GM06990 (cell line): ENCODE measurements at regions not wholly inside any gene's neighbourhood (a gene's known extent, or its start where the extent isn't known, plus 50 kb on each side); places are given as distances from the start of the nearest gene placed in this dataset.

Experiments
- DNase-seq: peaks from one replicate; pipeline ENCODE4 v3.0.0-alpha.2; 2011; ENCODE audit not compliant: insufficient read length; ENCODE audit errors: extremely low read depth
- H3K27me3 ChIP-seq: replicated peaks from 2 replicates; pipeline ENCODE4 v1.6.0; 2011; ENCODE audit warnings: low read length; ENCODE audit not compliant: control insufficient read depth, insufficient read depth
- H3K36me3 ChIP-seq: 2 replicates; pipeline ENCODE4 v1.5.1; 2011; ENCODE audit warnings: low read length; ENCODE audit not compliant: control insufficient read depth, insufficient read depth
- H3K4me3 ChIP-seq: replicated peaks from 2 replicates; pipeline ENCODE4 v1.5.1; 2011; ENCODE audit warnings: low read depth, mild to moderate bottlenecking, control low read depth, low read length
- TF ChIP-seq, protein P1 (sequence below): IDR thresholded peaks from 2 replicates; pipeline ENCODE4 v1.5.1; 2011; ENCODE audit warnings: low read length, control low read depth, mild to moderate bottlenecking, inconsistent platforms; ENCODE audit not compliant: insufficient read depth, poor library complexity, severe bottlenecking

DNA sequence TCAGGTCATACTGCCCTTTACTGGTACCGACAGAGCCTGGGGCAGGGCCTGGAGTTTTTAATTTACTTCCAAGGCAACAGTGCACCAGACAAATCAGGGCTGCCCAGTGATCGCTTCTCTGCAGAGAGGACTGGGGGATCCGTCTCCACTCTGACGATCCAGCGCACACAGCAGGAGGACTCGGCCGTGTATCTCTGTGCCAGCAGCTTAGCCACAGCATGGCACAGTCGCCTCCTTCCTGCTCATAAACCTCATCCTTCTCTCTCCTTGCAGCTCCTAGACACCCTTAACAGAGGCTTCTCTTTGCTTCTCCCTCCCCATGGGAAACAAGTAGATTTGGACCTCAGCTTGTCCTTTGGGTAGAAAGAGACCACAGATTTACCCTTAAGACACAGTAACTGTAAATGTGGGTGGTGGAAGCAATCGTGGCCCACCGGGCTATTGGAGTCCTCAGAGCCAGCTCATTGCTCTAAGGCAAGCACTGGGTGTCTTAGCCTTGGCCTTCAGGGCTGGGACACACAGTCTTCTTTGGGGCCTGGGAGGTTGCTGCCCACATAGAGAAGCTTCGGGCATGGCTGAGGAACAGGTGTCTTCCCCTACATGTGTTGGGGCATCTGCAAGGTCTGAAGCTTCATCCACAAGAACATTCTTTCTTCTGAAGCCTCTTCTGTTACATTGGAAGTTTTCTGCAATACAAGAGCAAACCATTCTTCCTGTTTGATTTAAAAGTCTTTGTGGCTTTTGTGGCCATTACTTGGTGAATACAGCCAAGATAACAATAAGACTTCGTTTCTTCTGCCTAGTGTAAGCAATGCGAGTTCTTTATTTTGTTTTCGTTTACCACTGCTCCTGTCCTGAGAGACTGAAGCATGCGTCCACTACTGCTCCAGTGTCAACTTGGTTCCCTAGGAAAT is 95.5 kb upstream of the PRSS58 start:
- no peak for DNase-seq
- Histone ChIP-seq H3K36me3 (no peaks in the 10 kb centered on the region), H3K4me3 (no peak overlapping the region), H3K27me3 (no peaks in the 10 kb centered on the region)
- TF ChIP-seq, protein P1, sequence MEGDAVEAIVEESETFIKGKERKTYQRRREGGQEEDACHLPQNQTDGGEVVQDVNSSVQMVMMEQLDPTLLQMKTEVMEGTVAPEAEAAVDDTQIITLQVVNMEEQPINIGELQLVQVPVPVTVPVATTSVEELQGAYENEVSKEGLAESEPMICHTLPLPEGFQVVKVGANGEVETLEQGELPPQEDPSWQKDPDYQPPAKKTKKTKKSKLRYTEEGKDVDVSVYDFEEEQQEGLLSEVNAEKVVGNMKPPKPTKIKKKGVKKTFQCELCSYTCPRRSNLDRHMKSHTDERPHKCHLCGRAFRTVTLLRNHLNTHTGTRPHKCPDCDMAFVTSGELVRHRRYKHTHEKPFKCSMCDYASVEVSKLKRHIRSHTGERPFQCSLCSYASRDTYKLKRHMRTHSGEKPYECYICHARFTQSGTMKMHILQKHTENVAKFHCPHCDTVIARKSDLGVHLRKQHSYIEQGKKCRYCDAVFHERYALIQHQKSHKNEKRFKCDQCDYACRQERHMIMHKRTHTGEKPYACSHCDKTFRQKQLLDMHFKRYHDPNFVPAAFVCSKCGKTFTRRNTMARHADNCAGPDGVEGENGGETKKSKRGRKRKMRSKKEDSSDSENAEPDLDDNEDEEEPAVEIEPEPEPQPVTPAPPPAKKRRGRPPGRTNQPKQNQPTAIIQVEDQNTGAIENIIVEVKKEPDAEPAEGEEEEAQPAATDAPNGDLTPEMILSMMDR, result no peak

DNA sequence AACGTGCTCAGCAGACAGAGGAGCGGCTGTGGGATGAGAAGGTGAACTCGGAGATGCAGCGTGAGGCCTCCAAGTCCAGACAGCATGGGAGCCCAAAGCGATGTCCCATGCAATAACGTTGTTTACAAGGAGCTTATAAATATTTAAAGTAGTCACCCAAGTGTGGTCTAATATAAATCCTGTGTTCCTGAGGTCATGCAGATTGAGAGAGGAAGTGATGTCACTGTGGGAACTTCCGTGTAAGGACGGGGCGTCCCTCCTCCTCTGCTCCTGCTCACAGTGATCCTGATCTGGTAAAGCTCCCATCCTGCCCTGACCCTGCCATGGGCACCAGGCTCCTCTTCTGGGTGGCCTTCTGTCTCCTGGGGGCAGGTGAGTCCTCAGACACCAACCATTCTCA is 94.7 kb upstream of the PRSS58 start:
- DNase-seq, result no peak
- no peaks in the 10 kb centered on the region for H3K36me3 ChIP-seq
- TF ChIP-seq, protein P1, result no peak
- H3K4me3 ChIP-seq, result no peak overlapping the region
- no peaks in the 10 kb centered on the region for H3K27me3 ChIP-seq

- no peaks in the 10 kb centered on the region for H3K36me3 ChIP-seq
- H3K4me3 ChIP-seq, result no peak overlapping the region
- TF ChIP-seq, protein P1, result no peak
- no peak for DNase-seq
- H3K27me3 ChIP-seq, result no peaks in the 10 kb centered on the region
Observed at GRCh38 chr7:142351145-142351544, 93.3 kb upstream of the PRSS58 start.

DNA sequence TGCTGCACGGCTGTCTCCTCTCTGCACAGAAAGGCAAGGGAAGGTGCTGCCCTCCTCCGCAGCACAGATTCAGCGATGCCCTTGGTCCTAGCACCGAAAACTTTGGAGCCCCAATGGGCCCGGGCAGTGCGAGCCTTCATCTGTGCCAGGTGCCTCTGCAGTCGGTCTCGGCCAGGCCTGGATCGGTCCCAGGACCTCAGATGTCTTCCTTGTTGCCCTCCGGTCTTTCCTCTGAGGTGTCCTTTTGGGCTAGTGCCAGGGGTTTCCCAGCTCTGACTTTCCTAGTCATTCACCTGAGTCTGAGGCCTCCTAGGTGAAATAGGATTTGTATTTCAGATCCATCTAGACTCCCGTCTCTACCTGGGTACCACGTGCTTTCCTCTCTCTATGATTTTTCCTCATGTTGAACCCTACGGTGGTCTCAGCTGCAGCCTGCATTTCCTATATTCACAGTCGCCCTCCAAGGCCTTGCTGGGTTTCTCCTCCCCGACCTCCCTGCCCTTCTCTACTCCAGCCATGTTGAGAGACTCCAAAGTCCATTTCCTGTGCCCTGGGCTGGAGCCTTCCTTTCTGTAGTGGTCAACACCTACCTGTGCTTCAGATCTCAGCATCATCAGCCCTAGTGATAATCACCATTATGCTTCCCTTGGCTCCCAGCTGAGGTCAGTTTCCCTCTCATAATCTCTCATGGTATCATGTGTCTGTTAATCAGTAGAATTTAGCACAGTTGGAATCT is 92.0 kb upstream of the PRSS58 start:
- Histone ChIP-seq H3K36me3 (no peaks in the 10 kb centered on the region), H3K4me3 (no peak overlapping the region), H3K27me3 (no peaks in the 10 kb centered on the region)
- no peak for DNase-seq
- TF ChIP-seq, protein P1, result no peak

DNA sequence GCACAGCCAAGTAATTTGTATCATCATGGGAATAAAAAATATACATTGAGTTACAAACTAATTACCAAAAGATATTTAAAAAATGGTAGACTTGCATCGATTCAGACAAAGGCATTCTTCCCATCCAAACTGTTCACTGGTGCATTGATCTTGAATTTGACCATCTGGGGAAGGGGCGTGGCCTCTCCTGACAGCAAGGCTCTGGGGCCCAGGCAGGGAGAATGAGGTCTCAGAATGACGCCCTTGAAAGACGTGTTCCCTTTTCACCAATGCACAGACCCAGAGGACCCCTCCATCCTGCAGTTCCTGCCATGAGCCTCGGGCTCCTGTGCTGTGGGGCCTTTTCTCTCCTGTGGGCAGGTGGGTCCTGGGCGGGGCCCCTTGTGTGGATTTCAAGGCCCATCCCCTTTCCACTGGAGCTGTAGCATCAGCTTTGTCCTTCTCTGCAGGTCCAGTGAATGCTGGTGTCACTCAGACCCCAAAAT is 91.1 kb upstream of the PRSS58 start:
- Histone ChIP-seq H3K27me3 (no peaks in the 10 kb centered on the region), H3K4me3 (no peak overlapping the region), H3K36me3 (no peaks in the 10 kb centered on the region)
- DNase-seq, result no peak
- TF ChIP-seq, protein P1, result no peak
